H9 (cell line): ENCODE measurements at regions not wholly inside any gene's neighbourhood (a gene's known extent, or its start where the extent isn't known, plus 50 kb on each side); places are given as distances from the start of the nearest gene placed in this dataset.

Experiments
- DNase-seq: peaks from one replicate; pipeline ENCODE4 v3.0.0-alpha.2; 2017
- H2AFZ ChIP-seq: one replicate; pipeline ENCODE4 v1.6.1; 2013; ENCODE audit warnings: mild to moderate bottlenecking, low read length, control low read depth, moderate library complexity
- H2AK5ac ChIP-seq: 2 replicates; pipeline ENCODE4 v1.6.1; 2013; ENCODE audit warnings: low read length, control low read depth, mixed read lengths; ENCODE audit not compliant: insufficient read length
- H2BK120ac ChIP-seq: one replicate; pipeline ENCODE4 v1.6.1; 2013; ENCODE audit warnings: low read depth, mild to moderate bottlenecking, low read length, control low read depth, inconsistent platforms; ENCODE audit not compliant: poor library complexity, severe bottlenecking
- H2BK12ac ChIP-seq: 2 replicates; pipeline ENCODE4 v1.6.1; 2013; ENCODE audit warnings: low read length, control low read depth, mixed read lengths, low read depth; ENCODE audit not compliant: insufficient read length
- H2BK15ac ChIP-seq: 2 replicates; pipeline ENCODE4 v1.6.1; 2013; ENCODE audit warnings: low read depth, low read length, control low read depth
- H2BK20ac ChIP-seq: one replicate; pipeline ENCODE4 v1.6.1; 2013; ENCODE audit warnings: low read depth, mild to moderate bottlenecking, low read length, control low read depth, inconsistent platforms; ENCODE audit not compliant: poor library complexity, severe bottlenecking
- H2BK5ac ChIP-seq: 2 replicates; pipeline ENCODE4 v1.6.1; 2013; ENCODE audit warnings: low read length, control low read depth, mixed read lengths; ENCODE audit not compliant: insufficient read length
- H3K14ac ChIP-seq: 2 replicates; pipeline ENCODE4 v1.6.1; 2013; ENCODE audit warnings: low read length, control low read depth; ENCODE audit not compliant: insufficient read depth
- H3K18ac ChIP-seq: 2 replicates; pipeline ENCODE4 v1.6.1; 2013; ENCODE audit warnings: low read depth, mild to moderate bottlenecking, mixed read lengths, low read length, control low read depth; ENCODE audit not compliant: insufficient read length
- H3K23ac ChIP-seq: 2 replicates; pipeline ENCODE4 v1.6.1; 2013; ENCODE audit warnings: low read length, control low read depth, mixed read lengths, low read depth; ENCODE audit not compliant: insufficient read length
- H3K23me2 ChIP-seq: 2 replicates; pipeline ENCODE4 v1.6.1; 2013; ENCODE audit warnings: low read depth, mild to moderate bottlenecking, mixed read lengths, low read length, control low read depth; ENCODE audit not compliant: insufficient read length, poor library complexity, severe bottlenecking
- H3K27ac ChIP-seq: 2 replicates; pipeline ENCODE4 v1.5.1; 2013; ENCODE audit warnings: low read length, control low read depth, mixed read lengths, low read depth; ENCODE audit not compliant: insufficient read length
- H3K27me3 ChIP-seq: 2 replicates; pipeline ENCODE4 v1.6.1; 2013; ENCODE audit warnings: low read length, control low read depth, inconsistent platforms; ENCODE audit not compliant: insufficient read depth
- H3K4ac ChIP-seq: 2 replicates; pipeline ENCODE4 v1.6.1; 2013; ENCODE audit warnings: low read depth, mild to moderate bottlenecking, control low read depth, inconsistent platforms, low read length, moderate library complexity
- H3K4me1 ChIP-seq: 2 replicates; pipeline ENCODE4 v1.6.1; 2013; ENCODE audit warnings: low read length, control low read depth, inconsistent platforms; ENCODE audit not compliant: insufficient read depth
- H3K4me2 ChIP-seq: 2 replicates; pipeline ENCODE4 v1.6.1; 2013; ENCODE audit warnings: low read length, control low read depth, mixed read lengths; ENCODE audit not compliant: insufficient read length, insufficient read depth
- H3K56ac ChIP-seq: 2 replicates; pipeline ENCODE4 v1.6.1; 2013; ENCODE audit warnings: low read depth, mild to moderate bottlenecking, mixed read lengths, low read length, control low read depth; ENCODE audit not compliant: insufficient read length
- H3K79me1 ChIP-seq: 2 replicates; pipeline ENCODE4 v1.6.1; 2013; ENCODE audit warnings: low read depth, mild to moderate bottlenecking, moderate library complexity, low read length, control low read depth, inconsistent platforms; ENCODE audit not compliant: insufficient read depth, poor library complexity, severe bottlenecking
- H3K79me2 ChIP-seq: 2 replicates; pipeline ENCODE4 v1.6.1; 2013; ENCODE audit warnings: low read length, control low read depth, inconsistent platforms; ENCODE audit not compliant: insufficient read depth
- H3K9ac ChIP-seq: 2 replicates; pipeline ENCODE4 v1.6.1; 2013; ENCODE audit warnings: low read length, control low read depth, mixed read lengths; ENCODE audit not compliant: insufficient read length; ENCODE audit errors: extremely low read depth
- H3K9me3 ChIP-seq: one replicate; pipeline ENCODE4 v1.6.1; 2013; ENCODE audit warnings: low read depth, low read length, inconsistent platforms; ENCODE audit not compliant: control insufficient read depth
- H3T11ph ChIP-seq: one replicate; pipeline ENCODE4 v1.6.1; 2013; ENCODE audit warnings: mild to moderate bottlenecking, low read length, control low read depth, inconsistent platforms
- H4K20me1 ChIP-seq: one replicate; pipeline ENCODE4 v1.6.1; 2013; ENCODE audit not compliant: control insufficient read depth, insufficient read length, insufficient read depth
- H4K5ac ChIP-seq: 2 replicates; pipeline ENCODE4 v1.6.1; 2013; ENCODE audit warnings: low read depth, mild to moderate bottlenecking, mixed read lengths, low read length, control low read depth; ENCODE audit not compliant: insufficient read length
- H4K8ac ChIP-seq: replicated peaks from 2 replicates; pipeline ENCODE4 v1.6.1; 2013; ENCODE audit warnings: low read length, control low read depth, mixed read lengths, low read depth; ENCODE audit not compliant: insufficient read length
- H4K91ac ChIP-seq: 2 replicates; pipeline ENCODE4 v1.6.1; 2013; ENCODE audit warnings: low read depth, mild to moderate bottlenecking, moderate library complexity, mixed read lengths, low read length, control low read depth; ENCODE audit not compliant: insufficient read length
- H3K27ac Mint-ChIP-seq, 3 experiments: 2 replicates in 2 of 3; 3 replicates in 1 of 3; pipeline ENCODE4 v1.8.0; 2020 to 2021; ENCODE audit warnings: mixed read lengths in 3 of 3, mild to moderate bottlenecking in 1 of 3, moderate library complexity in 1 of 3
- H3K27me3 Mint-ChIP-seq: 2 replicates; pipeline ENCODE4 v1.8.0; 2021; ENCODE audit warnings: low read depth, mild to moderate bottlenecking, moderate library complexity, mixed read lengths
- H3K36me3 Mint-ChIP-seq, 3 experiments: 2 replicates in 2 of 3; 3 replicates in 1 of 3; pipeline ENCODE4 v1.8.0; 2020 to 2021; ENCODE audit warnings: low read depth in 3 of 3, mixed read lengths in 3 of 3; ENCODE audit not compliant: insufficient read depth in 1 of 3
- H3K4me1 Mint-ChIP-seq, 2 experiments: 2 replicates each; pipeline ENCODE4 v1.8.0; 2020; ENCODE audit warnings: mixed read lengths in 2 of 2
- H3K4me3 Mint-ChIP-seq, 2 experiments: 2 replicates in 1 of 2; 3 replicates in 1 of 2; pipeline ENCODE4 v1.8.0; 2020 to 2021; ENCODE audit warnings: mild to moderate bottlenecking in 2 of 2, mixed read lengths in 2 of 2, moderate library complexity in 1 of 2
- H3K9me3 Mint-ChIP-seq, 2 experiments: 2 replicates in 1 of 2; 3 replicates in 1 of 2; pipeline ENCODE4 v1.8.0; 2020; ENCODE audit warnings: mild to moderate bottlenecking in 2 of 2, mixed read lengths in 2 of 2, moderate library complexity in 1 of 2
- WGBS: extraction: QIAGEN DNeasy Blood & Tissue Kit; methylation state at CpG from one replicate; pipeline ENCODE4 v1.1.7; 2013; ENCODE audit warnings: missing lambda C conversion rate, low lambda C conversion rate, mixed read lengths; ENCODE audit not compliant: insufficient read length; ENCODE audit errors: extremely low coverage; 5-methylcytosine and 5-hydroxymethylcytosine counted together
- TF ChIP-seq, protein P1 (sequence below): fragments of 200-600 bp; sonication (generic); conservative IDR thresholded peaks from 3 replicates; pipeline ENCODE4 v1.8.0; 2021; ENCODE audit warnings: antibody characterized with exemption, mild to moderate bottlenecking

- H3K9me3 ChIP-seq = no peaks in the 10 kb centered on the region
- no peak overlapping the region for H3K4me3 Mint-ChIP-seq
- H3T11ph ChIP-seq = no peak overlapping the region
- H3K27me3 ChIP-seq = no peaks in the 10 kb centered on the region
- no peak overlapping the region for H2BK5ac ChIP-seq
- H3K36me3 Mint-ChIP-seq = peaks cover 1 to 2% (median 1%) of the 10 kb centered on the region in 3 experiments; a peak in 4 of 7 replicates
- no peaks in the 10 kb centered on the region for H3K79me1 ChIP-seq
- WGBS = no CpG with 5 or more reads among the region's 1 CpG
- no peak overlapping the region for H4K5ac ChIP-seq
- H3K27ac Mint-ChIP-seq = no peak overlapping the region
- no peak for DNase-seq
- H2AFZ ChIP-seq = no peak overlapping the region
- H3K56ac ChIP-seq = no peak overlapping the region
- H3K79me2 ChIP-seq = no peaks in the 10 kb centered on the region
- H2BK20ac ChIP-seq = no peak overlapping the region
- H2BK15ac ChIP-seq = no peak overlapping the region
- H2BK12ac ChIP-seq = no peak overlapping the region
- no peak overlapping the region for H4K8ac ChIP-seq
- H3K18ac ChIP-seq = no peak overlapping the region
- peaks cover 2 to 5% of the 10 kb centered on the region in 2 experiments; a peak in 2 of 4 replicates for H3K4me1 Mint-ChIP-seq
- no peaks in the 10 kb centered on the region for H4K20me1 ChIP-seq
- H3K14ac ChIP-seq = no peak overlapping the region
- TF ChIP-seq, protein P1, sequence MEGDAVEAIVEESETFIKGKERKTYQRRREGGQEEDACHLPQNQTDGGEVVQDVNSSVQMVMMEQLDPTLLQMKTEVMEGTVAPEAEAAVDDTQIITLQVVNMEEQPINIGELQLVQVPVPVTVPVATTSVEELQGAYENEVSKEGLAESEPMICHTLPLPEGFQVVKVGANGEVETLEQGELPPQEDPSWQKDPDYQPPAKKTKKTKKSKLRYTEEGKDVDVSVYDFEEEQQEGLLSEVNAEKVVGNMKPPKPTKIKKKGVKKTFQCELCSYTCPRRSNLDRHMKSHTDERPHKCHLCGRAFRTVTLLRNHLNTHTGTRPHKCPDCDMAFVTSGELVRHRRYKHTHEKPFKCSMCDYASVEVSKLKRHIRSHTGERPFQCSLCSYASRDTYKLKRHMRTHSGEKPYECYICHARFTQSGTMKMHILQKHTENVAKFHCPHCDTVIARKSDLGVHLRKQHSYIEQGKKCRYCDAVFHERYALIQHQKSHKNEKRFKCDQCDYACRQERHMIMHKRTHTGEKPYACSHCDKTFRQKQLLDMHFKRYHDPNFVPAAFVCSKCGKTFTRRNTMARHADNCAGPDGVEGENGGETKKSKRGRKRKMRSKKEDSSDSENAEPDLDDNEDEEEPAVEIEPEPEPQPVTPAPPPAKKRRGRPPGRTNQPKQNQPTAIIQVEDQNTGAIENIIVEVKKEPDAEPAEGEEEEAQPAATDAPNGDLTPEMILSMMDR = no peak
- H3K4ac ChIP-seq = no peak overlapping the region
- no peak overlapping the region for H3K27ac ChIP-seq
- no peaks in the 10 kb centered on the region for H3K4me1 ChIP-seq
- H2BK120ac ChIP-seq = no peak overlapping the region
- H3K23me2 ChIP-seq = no peaks in the 10 kb centered on the region
- H2AK5ac ChIP-seq = no peak overlapping the region
- H3K4me2 ChIP-seq = no peak overlapping the region
- no peaks in the 10 kb centered on the region for H3K27me3 Mint-ChIP-seq
- H3K9ac ChIP-seq = no peak overlapping the region
- H3K23ac ChIP-seq = no peak overlapping the region
- H3K9me3 Mint-ChIP-seq = peaks cover 6 to 10% of the 10 kb centered on the region in 2 experiments; a peak in 4 of 5 replicates
- H4K91ac ChIP-seq = no peak overlapping the region
Measured at GRCh38 chr12:97209997-97210396, 252.6 kb upstream of the RMST start.
